Neural progenitor cell (in vitro differentiated cells): ENCODE measurements at regions not wholly inside any gene's neighbourhood (a gene's known extent, or its start where the extent isn't known, plus 50 kb on each side); places are given as distances from the start of the nearest gene placed in this dataset.

ENCODE experiments used
- DNase-seq: peaks from one replicate; pipeline ENCODE4 v3.0.0-alpha.2; 2016; ENCODE audit warnings: low spot score
- H2AFZ ChIP-seq: fragments of 200-600 bp; sonication (generic); replicated peaks from 2 replicates; pipeline ENCODE4 v1.6.1; 2016; ENCODE audit warnings: antibody characterized with exemption
- H3F3A ChIP-seq: fragments of 200-600 bp; sonication (generic); 2 replicates; pipeline ENCODE4 v1.6.1; 2016; ENCODE audit warnings: antibody characterized with exemption, low read depth
- H3K27ac ChIP-seq: fragments of 200-600 bp; sonication (generic); 2 replicates; pipeline ENCODE4 v1.5.1; 2016; ENCODE audit warnings: mild to moderate bottlenecking
- H3K27me3 ChIP-seq: fragments of 200-600 bp; sonication (generic); 2 replicates; pipeline ENCODE4 v1.6.1; 2016; ENCODE audit warnings: mild to moderate bottlenecking, moderate library complexity
- H3K36me3 ChIP-seq: fragments of 200-600 bp; sonication (generic); 2 replicates; pipeline ENCODE4 v1.5.1; 2016
- H3K4me1 ChIP-seq: fragments of 200-600 bp; sonication (generic); 2 replicates; pipeline ENCODE4 v1.6.1; 2016; ENCODE audit warnings: mixed run types
- H3K4me2 ChIP-seq: fragments of 200-600 bp; sonication (generic); 2 replicates; pipeline ENCODE4 v1.6.1; 2016
- H3K4me3 ChIP-seq: fragments of 200-600 bp; sonication (generic); 2 replicates; pipeline ENCODE4 v1.5.1; 2016
- H3K79me2 ChIP-seq: fragments of 200-600 bp; sonication (generic); 2 replicates; pipeline ENCODE4 v1.6.1; 2016; ENCODE audit warnings: low read depth
- H3K9ac ChIP-seq: fragments of 200-600 bp; sonication (generic); 2 replicates; pipeline ENCODE4 v1.6.1; 2016
- H3K9me3 ChIP-seq: fragments of 200-600 bp; sonication (generic); 2 replicates; pipeline ENCODE4 v1.5.1; 2016; ENCODE audit warnings: low read depth
- H4K20me1 ChIP-seq: fragments of 200-600 bp; sonication (generic); 2 replicates; pipeline ENCODE4 v1.6.1; 2016; ENCODE audit warnings: low read depth
- H3K27ac Mint-ChIP-seq: 3 replicates; pipeline ENCODE4 v1.8.0; 2021; ENCODE audit warnings: mixed read lengths
- H3K27me3 Mint-ChIP-seq: 2 replicates; pipeline ENCODE4 v1.8.0; 2022; ENCODE audit warnings: low read depth, mild to moderate bottlenecking, inconsistent platforms, moderate library complexity, mixed read lengths; ENCODE audit not compliant: insufficient read depth
- H3K36me3 Mint-ChIP-seq: 3 replicates; pipeline ENCODE4 v1.8.0; 2021; ENCODE audit warnings: mixed read lengths
- H3K4me1 Mint-ChIP-seq: 3 replicates; pipeline ENCODE4 v1.8.0; 2021; ENCODE audit warnings: mixed read lengths
- H3K4me3 Mint-ChIP-seq: 3 replicates; pipeline ENCODE4 v1.8.0; 2021; ENCODE audit warnings: mild to moderate bottlenecking, moderate library complexity, mixed read lengths
- H3K9me3 Mint-ChIP-seq: 3 replicates; pipeline ENCODE4 v1.8.0; 2020; ENCODE audit warnings: mixed read lengths
- CTCF ChIP-seq: fragments of 200-600 bp; sonication (generic); IDR thresholded peaks from 2 replicates; pipeline ENCODE4 v1.5.1; 2017; ENCODE audit warnings: antibody characterized with exemption, mild to moderate bottlenecking
- EZH2 ChIP-seq: fragments of 200-600 bp; sonication (generic); IDR thresholded peaks from 2 replicates; pipeline ENCODE4 v1.6.1; 2017; ENCODE audit warnings: antibody characterized with exemption, mild to moderate bottlenecking, moderate library complexity
- EZH2phosphoT487 ChIP-seq: fragments of 200-600 bp; sonication (generic); IDR thresholded peaks from 2 replicates; pipeline ENCODE4 v1.6.1; 2017; ENCODE audit warnings: antibody characterized with exemption

DNA sequence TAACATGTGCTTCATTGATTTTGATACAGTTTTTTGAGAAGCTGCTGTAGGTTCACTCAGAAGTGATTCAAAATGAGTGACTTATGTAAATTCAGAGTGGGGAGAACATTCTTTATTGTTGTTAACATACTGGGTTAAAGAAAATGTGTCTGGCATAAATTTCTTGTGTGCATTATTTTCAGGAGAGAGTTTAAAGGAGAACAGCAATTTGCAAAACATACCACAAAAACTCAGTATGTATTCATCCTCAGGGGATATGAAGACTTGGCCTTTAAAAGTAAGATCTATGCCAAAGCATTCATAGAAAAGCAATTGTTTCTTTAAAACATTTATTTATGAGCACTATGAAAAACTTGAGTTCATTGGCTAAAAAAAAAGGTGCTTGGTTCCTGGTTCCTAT is 1089.8 kb downstream of the ROBO2 start:
- no peak overlapping the region for H3K4me2 ChIP-seq
- no peak overlapping the region for H3K9ac ChIP-seq
- H4K20me1 ChIP-seq, result no peaks in the 10 kb centered on the region
- no peaks in the 10 kb centered on the region for H3K4me1 Mint-ChIP-seq
- no peaks in the 10 kb centered on the region for H3K27me3 ChIP-seq
- no peak overlapping the region for H3K4me3 Mint-ChIP-seq
- no peak for DNase-seq
- H3K36me3 ChIP-seq, result no peaks in the 10 kb centered on the region
- no peak overlapping the region for H2AFZ ChIP-seq
- H3K9me3 Mint-ChIP-seq, result peaks cover 3% of the 10 kb centered on the region
- no peaks in the 10 kb centered on the region for H3K36me3 Mint-ChIP-seq
- no peak for TF ChIP-seq EZH2phosphoT487
- no peak for TF ChIP-seq EZH2
- no peak for TF ChIP-seq CTCF
- no peaks in the 10 kb centered on the region for H3F3A ChIP-seq
- no peak overlapping the region for H3K4me3 ChIP-seq
- H3K9me3 ChIP-seq, result no peaks in the 10 kb centered on the region
- H3K27ac ChIP-seq, result no peak overlapping the region
- H3K79me2 ChIP-seq, result no peaks in the 10 kb centered on the region
- H3K27ac Mint-ChIP-seq, result no peak overlapping the region
- no peaks in the 10 kb centered on the region for H3K27me3 Mint-ChIP-seq
- H3K4me1 ChIP-seq, result peaks cover 16% of the 10 kb centered on the region

DNA sequence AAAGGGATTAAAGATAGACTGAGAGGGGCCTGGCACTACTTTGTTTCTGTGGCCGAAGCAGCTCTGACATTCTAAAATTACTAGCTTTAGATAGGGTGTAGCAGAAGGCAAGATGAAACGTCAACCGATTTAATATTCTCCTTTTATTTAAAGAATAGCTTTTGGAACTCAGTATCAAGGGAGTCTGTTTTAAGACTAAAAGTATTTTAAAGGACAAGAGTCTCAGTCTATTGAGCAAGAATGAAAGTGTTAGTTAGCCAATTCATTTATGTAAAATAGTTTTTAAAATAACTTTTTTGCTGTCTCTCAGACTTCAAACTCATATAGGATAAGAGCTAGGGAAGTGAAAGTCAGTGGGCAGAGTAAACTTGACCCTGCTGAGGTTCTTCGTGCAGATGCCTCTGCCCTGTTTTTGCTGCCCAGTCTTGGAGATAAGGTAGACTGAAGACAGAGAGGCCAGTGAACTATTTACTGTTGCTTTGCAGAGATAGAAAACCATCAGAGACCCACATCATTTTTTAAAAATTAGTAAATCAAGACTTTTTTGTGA is 1090.9 kb downstream of the ROBO2 start:
- Histone ChIP-seq H4K20me1 (no peaks in the 10 kb centered on the region), H3F3A (no peaks in the 10 kb centered on the region), H3K9ac (no peak overlapping the region), H2AFZ (no peak overlapping the region), H3K4me1 (peaks cover 16% of the 10 kb centered on the region), H3K4me3 (no peak overlapping the region), H3K79me2 (no peaks in the 10 kb centered on the region), H3K27me3 (no peaks in the 10 kb centered on the region), H3K27ac (no peak overlapping the region), H3K36me3 (no peaks in the 10 kb centered on the region), H3K9me3 (no peaks in the 10 kb centered on the region), H3K4me2 (no peak overlapping the region)
- Mint-ChIP-seq H3K4me1 (no peaks in the 10 kb centered on the region), H3K36me3 (no peaks in the 10 kb centered on the region), H3K27ac (no peak overlapping the region), H3K4me3 (no peak overlapping the region), H3K9me3 (peaks cover 3% of the 10 kb centered on the region), H3K27me3 (no peaks in the 10 kb centered on the region)
- no peak for TF ChIP-seq CTCF
- no peak for TF ChIP-seq EZH2phosphoT487
- TF ChIP-seq EZH2, result no peak
- no peak for DNase-seq

GRCh38 chr3:78134496-78134895 is 1094.6 kb downstream of the ROBO2 start:
- Histone ChIP-seq H3K27ac (no peak overlapping the region), H3K9ac (no peak overlapping the region), H4K20me1 (no peaks in the 10 kb centered on the region), H3F3A (no peaks in the 10 kb centered on the region), H3K4me2 (no peak overlapping the region), H3K4me1 (peaks cover 15% of the 10 kb centered on the region), H3K36me3 (no peaks in the 10 kb centered on the region), H3K9me3 (no peaks in the 10 kb centered on the region), H3K27me3 (no peaks in the 10 kb centered on the region), H3K4me3 (no peak overlapping the region), H3K79me2 (no peaks in the 10 kb centered on the region), H2AFZ (no peak overlapping the region)
- TF ChIP-seq EZH2phosphoT487, result no peak
- TF ChIP-seq CTCF, result no peak
- no peak for TF ChIP-seq EZH2
- Mint-ChIP-seq H3K9me3 (no peaks in the 10 kb centered on the region), H3K36me3 (no peaks in the 10 kb centered on the region), H3K4me3 (no peak overlapping the region), H3K27me3 (peaks cover 2% of the 10 kb centered on the region), H3K27ac (no peak overlapping the region), H3K4me1 (no peaks in the 10 kb centered on the region)
- DNase-seq, result no peak
